ENCODE measurements at regions not wholly inside any gene's neighbourhood (a gene's known extent, or its start where the extent isn't known, plus 50 kb on each side); places are given as distances from the start of the nearest gene placed in this dataset.

GRCh38 chr11:69350040-69350439 is 56.1 kb downstream of the MYEOV start:
- no peaks in the 10 kb centered on the region for H3K4me1 ChIP-seq (ENCODE audit: insufficient read depth, low read length)
- H2AK5ac ChIP-seq (ENCODE audit: insufficient read length, low read length) = no peak overlapping the region
- no peak overlapping the region for H3K14ac ChIP-seq (ENCODE audit: insufficient read depth, low read length)
- no peak overlapping the region for H4K5ac ChIP-seq (ENCODE audit: insufficient read length, low read depth, low read length)
- no peak overlapping the region for H3T11ph ChIP-seq (ENCODE audit: low read length)
- no peak overlapping the region for H4K91ac ChIP-seq (ENCODE audit: insufficient read length, low read depth, low read length)
- Mint-ChIP-seq H3K9me3 (peaks cover 0 to 4% of the 10 kb centered on the region in 2 experiments; a peak in 2 of 5 replicates), H3K36me3 (ENCODE audit: insufficient read depth in 1 of 3, low read depth in 3 of 3) (peaks cover 0 to 2% (median 0%) of the 10 kb centered on the region in 3 experiments; a peak in 1 of 7 replicates), H3K4me1 (peaks cover 0 to 4% of the 10 kb centered on the region in 2 experiments; a peak in 2 of 4 replicates), H3K27me3 (ENCODE audit: low read depth) (peaks cover 4% of the 10 kb centered on the region; the same call in 1 of the 2 replicates), H3K4me3 (no peak overlapping the region), H3K27ac (no peak overlapping the region)
- no peaks in the 10 kb centered on the region for H3K9me3 ChIP-seq (ENCODE audit: control insufficient read depth, low read depth, low read length)
- no peaks in the 10 kb centered on the region for H3K23me2 ChIP-seq (ENCODE audit: insufficient read length, low read depth, low read length, poor library complexity, severe bottlenecking)
- WGBS (ENCODE audit: extremely low coverage, insufficient read length, low lambda C conversion rate) = no CpG with 5 or more reads among the region's 1 CpG
- no peaks in the 10 kb centered on the region for H3K79me1 ChIP-seq (ENCODE audit: insufficient read depth, low read depth, low read length, poor library complexity, severe bottlenecking)
- H2BK5ac ChIP-seq (ENCODE audit: insufficient read length, low read length) = no peak overlapping the region
- H3K4ac ChIP-seq (ENCODE audit: low read depth, low read length) = no peak overlapping the region
- H3K27ac ChIP-seq (ENCODE audit: insufficient read length, low read depth, low read length) = no peak overlapping the region
- H3K4me2 ChIP-seq (ENCODE audit: insufficient read depth, insufficient read length, low read length) = no peak overlapping the region
- no peak overlapping the region for H2BK20ac ChIP-seq (ENCODE audit: low read depth, low read length, poor library complexity, severe bottlenecking)
- no peaks in the 10 kb centered on the region for H4K20me1 ChIP-seq (ENCODE audit: control insufficient read depth, insufficient read depth, insufficient read length)
- H3K23ac ChIP-seq (ENCODE audit: insufficient read length, low read depth, low read length) = no peak overlapping the region
- H2BK15ac ChIP-seq (ENCODE audit: low read depth, low read length) = no peak overlapping the region
- DNase-seq = no peak
- H3K18ac ChIP-seq (ENCODE audit: insufficient read length, low read depth, low read length) = no peak overlapping the region
- no peak overlapping the region for H3K9ac ChIP-seq (ENCODE audit: extremely low read depth, insufficient read length, low read length)
- no peak overlapping the region for H2BK120ac ChIP-seq (ENCODE audit: low read depth, low read length, poor library complexity, severe bottlenecking)
- no peak overlapping the region for H4K8ac ChIP-seq (replicated peaks; ENCODE audit: insufficient read length, low read depth, low read length)
- H2BK12ac ChIP-seq (ENCODE audit: insufficient read length, low read depth, low read length) = no peak overlapping the region
- H3K79me2 ChIP-seq (ENCODE audit: insufficient read depth, low read length) = no peaks in the 10 kb centered on the region
- no peak overlapping the region for H2AFZ ChIP-seq (ENCODE audit: low read length)
- H3K27me3 ChIP-seq (ENCODE audit: insufficient read depth, low read length) = no peaks in the 10 kb centered on the region
- H3K56ac ChIP-seq (ENCODE audit: insufficient read length, low read depth, low read length) = no peak overlapping the region
- TF ChIP-seq CTCF (conservative IDR thresholded peaks at IDR 0.05) = no peak

All from H9 (cell line).